ENCODE measurements at regions not wholly inside any gene's neighbourhood (a gene's known extent, or its start where the extent isn't known, plus 50 kb on each side); places are given as distances from the start of the nearest gene placed in this dataset.

DNA sequence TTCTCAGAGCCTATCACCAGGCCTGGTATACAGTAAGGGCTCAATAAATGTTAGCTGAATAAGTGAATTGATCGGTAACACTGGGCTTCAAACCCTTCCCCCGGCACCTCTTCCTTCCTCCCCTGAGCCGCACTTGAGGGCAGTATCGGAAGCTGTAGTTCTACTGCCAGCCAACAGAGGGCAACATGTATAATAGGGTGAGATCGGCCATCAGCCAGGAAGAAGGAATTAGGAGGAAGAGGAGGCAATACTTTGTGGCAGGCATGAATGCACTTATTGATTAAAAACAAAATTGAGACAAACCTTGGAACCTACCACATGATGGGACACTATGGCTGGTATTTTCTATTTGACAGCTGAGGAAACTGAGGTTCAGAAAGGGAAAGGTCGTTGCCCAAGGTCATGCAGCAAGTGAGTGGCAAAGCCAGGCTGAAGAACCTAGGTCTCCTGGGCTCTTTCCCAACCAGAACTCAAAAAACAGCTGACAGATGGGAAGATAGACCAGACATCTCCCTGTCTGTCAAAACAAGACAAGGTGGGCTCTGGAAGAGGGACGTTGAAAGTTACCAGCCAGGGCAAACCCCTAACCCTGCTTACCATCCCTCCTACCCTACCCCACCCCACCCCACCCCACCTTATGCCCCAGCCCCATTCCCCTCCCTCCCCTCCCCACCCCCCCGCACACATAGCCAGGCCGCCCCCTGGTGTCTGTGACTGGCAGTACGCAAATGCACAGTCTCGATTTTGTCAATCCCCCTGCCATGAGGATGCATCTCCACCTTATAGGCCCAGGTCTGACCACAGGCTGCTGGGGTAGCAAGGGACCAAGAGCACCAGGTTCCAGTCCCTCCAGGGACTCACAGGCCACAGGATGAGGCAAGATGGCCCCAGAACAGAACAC, 107.3 kb upstream of the RUNX3 start:
- Histone ChIP-seq H3K27ac (replicated peaks in 1 of 4) (no peak overlapping the region), H3K27me3 (peaks cover 0 to 31% (median 0%) of the 10 kb centered on the region in 4 donors), H3K36me3 (no peaks in the 10 kb centered on the region), H3K9me3 (no peaks in the 10 kb centered on the region), H3K4me1 (peaks cover 0 to 7% (median 4%) of the 10 kb centered on the region in 4 donors), H3K4me3 (no peak overlapping the region)
- 73% methylated on average over 9 of the region's 11 CpGs for WGBS
- TF ChIP-seq, protein P1, sequence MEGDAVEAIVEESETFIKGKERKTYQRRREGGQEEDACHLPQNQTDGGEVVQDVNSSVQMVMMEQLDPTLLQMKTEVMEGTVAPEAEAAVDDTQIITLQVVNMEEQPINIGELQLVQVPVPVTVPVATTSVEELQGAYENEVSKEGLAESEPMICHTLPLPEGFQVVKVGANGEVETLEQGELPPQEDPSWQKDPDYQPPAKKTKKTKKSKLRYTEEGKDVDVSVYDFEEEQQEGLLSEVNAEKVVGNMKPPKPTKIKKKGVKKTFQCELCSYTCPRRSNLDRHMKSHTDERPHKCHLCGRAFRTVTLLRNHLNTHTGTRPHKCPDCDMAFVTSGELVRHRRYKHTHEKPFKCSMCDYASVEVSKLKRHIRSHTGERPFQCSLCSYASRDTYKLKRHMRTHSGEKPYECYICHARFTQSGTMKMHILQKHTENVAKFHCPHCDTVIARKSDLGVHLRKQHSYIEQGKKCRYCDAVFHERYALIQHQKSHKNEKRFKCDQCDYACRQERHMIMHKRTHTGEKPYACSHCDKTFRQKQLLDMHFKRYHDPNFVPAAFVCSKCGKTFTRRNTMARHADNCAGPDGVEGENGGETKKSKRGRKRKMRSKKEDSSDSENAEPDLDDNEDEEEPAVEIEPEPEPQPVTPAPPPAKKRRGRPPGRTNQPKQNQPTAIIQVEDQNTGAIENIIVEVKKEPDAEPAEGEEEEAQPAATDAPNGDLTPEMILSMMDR (IDR thresholded peaks at IDR 0.05) = peak in 2 of 3 experiments; percentile 36 to 49
- TF ChIP-seq POLR2AphosphoS5 (IDR thresholded peaks at IDR 0.05) (no peak), EP300 (IDR thresholded peaks at IDR 0.05) (no peak), POLR2A (IDR thresholded peaks at IDR 0.05; ENCODE audit: low read depth) (no peak)
- intact Hi-C loops (cut with DNase I) = no loop called here
- no peak for DNase-seq (ENCODE audit: extremely low spot score)

DNA sequence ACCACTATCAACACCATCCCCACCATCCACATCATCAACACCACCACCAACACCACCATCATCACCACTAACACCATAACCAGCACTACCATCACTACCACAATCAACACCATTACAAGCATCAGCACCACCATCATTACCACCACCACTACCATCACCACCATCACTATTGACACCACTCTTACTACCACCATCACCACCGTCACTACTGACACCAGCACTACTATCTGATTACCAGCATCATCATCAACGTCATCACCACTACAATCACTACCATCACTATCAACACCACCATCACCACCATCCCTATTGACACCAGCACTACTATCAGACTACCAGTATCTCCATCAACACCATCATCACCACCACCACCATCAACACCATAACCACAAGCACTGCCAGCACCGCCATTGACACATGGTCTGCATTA, 106.1 kb upstream of the RUNX3 start:
- intact Hi-C loops (cut with DNase I) = no loop called here
- WGBS = 97% methylated on average over 3 of the region's 3 CpGs
- H3K9me3 ChIP-seq = no peaks in the 10 kb centered on the region
- no peak overlapping the region for H3K4me3 ChIP-seq
- H3K27ac ChIP-seq (replicated peaks in 1 of 4) = no peak overlapping the region
- TF ChIP-seq, protein P1 (IDR thresholded peaks at IDR 0.05) = no peak
- TF ChIP-seq POLR2AphosphoS5 (IDR thresholded peaks at IDR 0.05) = no peak
- TF ChIP-seq POLR2A (IDR thresholded peaks at IDR 0.05; ENCODE audit: low read depth) = no peak
- TF ChIP-seq EP300 (IDR thresholded peaks at IDR 0.05) = no peak
- no peaks in the 10 kb centered on the region for H3K36me3 ChIP-seq
- peaks cover 0 to 13% (median 11%) of the 10 kb centered on the region in 4 donors for H3K4me1 ChIP-seq
- H3K27me3 ChIP-seq = peaks cover 0 to 22% (median 0%) of the 10 kb centered on the region in 4 donors
- DNase-seq (ENCODE audit: extremely low spot score) = no peak

DNA sequence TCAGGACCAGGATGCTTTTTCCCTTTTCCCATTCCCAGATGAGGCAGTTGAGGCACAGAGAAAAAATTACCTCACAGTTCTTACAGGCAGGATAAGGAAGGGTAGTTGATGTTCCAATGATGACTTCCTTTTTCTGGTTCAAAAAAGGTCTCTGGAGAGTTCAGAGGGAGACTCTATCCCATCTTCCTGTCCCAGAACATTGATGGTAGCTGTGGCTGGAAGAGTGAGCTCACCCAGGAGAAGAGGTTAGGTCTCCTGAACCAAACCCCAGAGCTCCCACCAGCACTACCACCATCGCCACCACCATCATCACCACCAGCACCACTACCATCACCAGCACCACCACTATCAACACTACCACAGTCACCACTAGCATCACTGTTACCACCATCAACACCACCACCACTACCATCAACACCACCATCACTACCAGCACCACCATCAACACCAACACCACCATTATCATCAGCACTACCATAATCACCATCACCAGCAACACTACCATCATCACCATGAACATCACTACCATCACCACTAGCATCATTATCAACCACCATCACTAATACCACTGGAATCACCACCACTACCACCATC, 105.5 kb upstream of the RUNX3 start:
- DNase-seq (ENCODE audit: extremely low spot score) = no peak
- Histone ChIP-seq H3K27me3 (peaks cover 0 to 17% (median 0%) of the 10 kb centered on the region in 4 donors), H3K9me3 (no peaks in the 10 kb centered on the region), H3K4me3 (no peak overlapping the region), H3K36me3 (no peaks in the 10 kb centered on the region), H3K27ac (replicated peaks in 1 of 4) (no peak overlapping the region), H3K4me1 (peaks cover 0 to 13% (median 11%) of the 10 kb centered on the region in 4 donors)
- 94% methylated on average over 1 of the region's 1 CpG for WGBS
- intact Hi-C loops (cut with DNase I) = no loop called here
- TF ChIP-seq POLR2AphosphoS5 (IDR thresholded peaks at IDR 0.05) = no peak

DNA sequence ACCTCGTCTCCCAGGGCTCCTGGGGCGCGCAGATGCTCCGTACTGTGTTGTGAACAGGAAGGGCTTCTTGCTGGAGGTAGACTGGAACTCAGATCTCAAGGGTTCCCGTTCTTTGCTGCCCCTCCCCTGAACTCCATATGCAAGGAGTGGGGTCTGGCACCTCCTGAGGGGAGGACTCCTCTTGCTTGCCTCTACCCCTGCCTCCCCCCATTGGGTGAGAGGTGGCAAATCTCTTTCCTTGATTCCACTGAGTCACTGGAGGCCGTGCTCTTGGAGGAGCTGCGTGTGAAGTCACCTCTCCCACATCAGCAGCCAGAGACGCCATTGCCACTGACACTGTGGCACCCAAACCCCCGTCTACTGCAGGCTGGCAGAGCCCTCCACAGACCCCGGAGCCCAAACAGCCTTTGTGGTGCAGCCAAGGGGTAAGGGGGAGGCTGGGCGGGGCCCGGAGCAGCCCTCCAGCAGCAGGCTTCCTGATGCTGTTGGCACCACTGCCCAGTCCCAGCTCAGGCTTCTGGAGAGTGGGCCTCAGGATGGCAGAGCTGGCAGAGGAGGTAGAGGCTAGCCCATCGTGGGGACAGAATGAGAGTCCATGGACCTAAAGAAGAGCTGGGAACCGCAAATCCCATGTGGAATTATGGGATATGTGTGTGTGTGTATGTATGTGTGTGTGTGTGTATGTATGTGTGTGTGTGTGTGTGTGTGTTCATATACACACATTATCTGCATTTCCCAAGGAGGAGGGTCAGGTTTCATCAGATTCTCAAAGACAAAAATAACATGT, 104.9 kb upstream of the RUNX3 start:
- TF ChIP-seq POLR2A (IDR thresholded peaks at IDR 0.05; ENCODE audit: low read depth) = no peak

DNA sequence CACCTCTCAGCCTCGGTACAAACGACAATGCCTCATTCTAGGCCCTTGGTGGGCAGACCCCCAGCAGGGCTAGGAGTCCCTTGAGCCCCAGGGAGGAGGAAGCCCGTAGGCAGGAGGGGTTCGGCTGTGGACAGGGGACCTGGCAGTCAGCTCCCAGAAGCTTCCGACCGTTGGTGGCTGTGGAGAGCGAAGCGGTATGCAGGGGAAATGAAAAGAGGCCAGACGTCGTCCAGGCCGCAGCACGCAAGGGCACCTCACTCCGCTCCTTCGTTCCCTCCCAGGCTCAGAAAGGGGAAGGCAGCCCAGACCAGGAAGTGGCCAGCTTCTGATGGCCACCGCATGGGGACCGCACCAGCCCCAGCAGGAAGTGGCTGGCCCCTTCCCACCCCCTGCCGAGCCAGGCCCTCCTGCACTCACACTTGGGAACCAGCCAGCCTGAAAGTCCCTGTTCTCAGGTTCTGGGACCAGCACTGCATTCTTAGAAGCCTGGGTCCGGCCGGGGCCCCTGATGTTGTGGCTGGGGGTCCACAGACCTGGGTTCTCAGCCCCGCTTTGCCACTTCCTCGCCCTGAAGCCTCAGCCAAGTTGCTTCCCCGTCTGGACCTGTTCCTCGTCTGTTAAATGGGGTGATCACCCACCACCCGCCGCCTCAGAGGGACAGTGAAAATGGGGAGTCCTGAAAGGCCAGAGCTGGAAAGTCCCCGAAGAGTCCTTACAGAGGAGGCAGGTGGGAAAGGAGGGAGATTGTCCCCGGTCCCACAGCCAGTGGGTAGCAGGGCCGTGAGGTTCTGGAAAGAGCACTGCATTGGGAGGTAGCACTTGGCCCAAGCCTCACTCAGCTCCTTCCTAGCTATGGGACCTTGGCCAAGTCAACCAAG, 104.0 kb upstream of the RUNX3 start:
- 69% methylated on average over 21 of the region's 28 CpGs for WGBS
- TF ChIP-seq EP300 (IDR thresholded peaks at IDR 0.05) (no peak), POLR2A (IDR thresholded peaks at IDR 0.05; ENCODE audit: low read depth) (no peak), POLR2AphosphoS5 (IDR thresholded peaks at IDR 0.05) (no peak)
- TF ChIP-seq, protein P1 (IDR thresholded peaks at IDR 0.05) = no peak
- intact Hi-C loops (cut with DNase I) = no loop called here

More for the DNA sequence above, 104.9 kb upstream of the RUNX3 start:
- no peak for DNase-seq (ENCODE audit: extremely low spot score)
- H3K4me1 ChIP-seq = peaks cover 0 to 13% (median 11%) of the 10 kb centered on the region in 4 donors
- no peak overlapping the region for H3K4me3 ChIP-seq
- intact Hi-C loops (cut with DNase I) = no loop called here
- no peak overlapping the region for H3K27ac ChIP-seq (replicated peaks in 1 of 4)
- H3K36me3 ChIP-seq = no peaks in the 10 kb centered on the region
- peaks cover 0 to 10% (median 0%) of the 10 kb centered on the region in 4 donors for H3K27me3 ChIP-seq
- 78% methylated on average over 7 of the region's 14 CpGs for WGBS
- H3K9me3 ChIP-seq = no peaks in the 10 kb centered on the region

More for the DNA sequence above, 104.0 kb upstream of the RUNX3 start:
- no peak overlapping the region for H3K27ac ChIP-seq (replicated peaks in 1 of 4)
- peaks cover 0 to 1% (median 0%) of the 10 kb centered on the region in 4 donors for H3K27me3 ChIP-seq
- H3K36me3 ChIP-seq = no peaks in the 10 kb centered on the region
- no peaks in the 10 kb centered on the region for H3K9me3 ChIP-seq
- peaks cover 0 to 13% (median 11%) of the 10 kb centered on the region in 4 donors for H3K4me1 ChIP-seq
- H3K4me3 ChIP-seq = no peak overlapping the region
- no peak for DNase-seq (ENCODE audit: extremely low spot score)
